ENCODE measurements at regions not wholly inside any gene's neighbourhood (a gene's known extent, or its start where the extent isn't known, plus 50 kb on each side); places are given as distances from the start of the nearest gene placed in this dataset.
"Not testable (repeated sequence)": the region's sequence is repeated elsewhere in the genome, so short reads cannot be mapped to it uniquely, and the experiment has no call there.

DNA sequence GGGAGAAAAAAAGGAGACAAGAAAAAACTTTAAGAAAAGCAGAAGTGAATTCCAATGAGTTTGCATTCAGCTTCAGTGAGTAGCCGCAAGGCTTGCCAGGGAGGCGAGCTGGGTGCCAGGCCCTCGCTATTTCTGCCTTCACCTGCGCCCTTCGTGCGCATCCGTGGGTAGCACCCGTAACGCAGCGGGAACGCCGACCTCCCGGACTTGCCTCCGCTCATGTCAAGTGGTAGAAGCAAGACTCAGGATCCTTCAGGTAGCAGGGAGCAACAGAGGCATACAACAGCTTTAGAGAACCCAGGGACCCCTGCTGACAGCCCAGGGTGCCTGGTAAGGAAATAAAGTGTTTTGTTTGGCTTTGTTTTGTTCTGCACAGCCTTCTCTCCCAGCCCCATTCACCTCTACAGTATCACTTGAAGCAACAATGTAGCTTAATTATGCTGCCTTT lies 140.0 kb upstream of the BCOR start:
- no peaks in the 10 kb centered on the region for H3K4me1 ChIP-seq
- DNase-seq: no peak
- no peaks in the 10 kb centered on the region for H3K9me3 ChIP-seq
- TF ChIP-seq, protein P1, sequence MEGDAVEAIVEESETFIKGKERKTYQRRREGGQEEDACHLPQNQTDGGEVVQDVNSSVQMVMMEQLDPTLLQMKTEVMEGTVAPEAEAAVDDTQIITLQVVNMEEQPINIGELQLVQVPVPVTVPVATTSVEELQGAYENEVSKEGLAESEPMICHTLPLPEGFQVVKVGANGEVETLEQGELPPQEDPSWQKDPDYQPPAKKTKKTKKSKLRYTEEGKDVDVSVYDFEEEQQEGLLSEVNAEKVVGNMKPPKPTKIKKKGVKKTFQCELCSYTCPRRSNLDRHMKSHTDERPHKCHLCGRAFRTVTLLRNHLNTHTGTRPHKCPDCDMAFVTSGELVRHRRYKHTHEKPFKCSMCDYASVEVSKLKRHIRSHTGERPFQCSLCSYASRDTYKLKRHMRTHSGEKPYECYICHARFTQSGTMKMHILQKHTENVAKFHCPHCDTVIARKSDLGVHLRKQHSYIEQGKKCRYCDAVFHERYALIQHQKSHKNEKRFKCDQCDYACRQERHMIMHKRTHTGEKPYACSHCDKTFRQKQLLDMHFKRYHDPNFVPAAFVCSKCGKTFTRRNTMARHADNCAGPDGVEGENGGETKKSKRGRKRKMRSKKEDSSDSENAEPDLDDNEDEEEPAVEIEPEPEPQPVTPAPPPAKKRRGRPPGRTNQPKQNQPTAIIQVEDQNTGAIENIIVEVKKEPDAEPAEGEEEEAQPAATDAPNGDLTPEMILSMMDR (IDR thresholded peaks at IDR 0.05): no peak
- H3K9ac ChIP-seq (ENCODE audit: low read depth in 2 of 2, low read length in 2 of 2): no peak overlapping the region
- H3K4me3 ChIP-seq: no peak overlapping the region
- intact Hi-C loops (cut with DNase I): no loop called here
- H3K27me3 ChIP-seq: no peaks in the 10 kb centered on the region
- no peak overlapping the region for H3K27ac ChIP-seq
- H3K36me3 ChIP-seq: no peaks in the 10 kb centered on the region

DNA sequence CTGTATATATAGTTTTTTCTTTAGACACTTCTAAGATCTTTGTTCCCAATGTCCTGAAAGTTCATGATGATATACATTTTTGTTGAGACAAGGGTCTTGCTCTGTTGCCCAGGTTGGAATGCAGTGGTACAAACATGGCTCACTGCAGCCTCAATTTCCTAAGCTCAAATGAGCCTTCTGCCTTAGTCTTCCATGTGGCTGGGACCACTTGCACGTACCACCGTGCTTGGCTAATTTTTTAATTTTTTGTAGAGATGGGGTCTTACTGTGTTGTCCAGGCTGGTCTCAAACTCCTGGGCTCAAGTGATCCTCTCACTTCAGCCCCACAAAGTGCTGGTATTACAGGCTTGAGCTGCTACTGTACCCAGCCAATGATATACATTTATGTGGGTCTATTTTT lies 132.9 kb upstream of the BCOR start:
- DNase-seq: no peak
- Histone ChIP-seq H3K4me1 (no peaks in the 10 kb centered on the region), H3K36me3 (no peaks in the 10 kb centered on the region), H3K4me3 (no peak overlapping the region), H3K9me3 (no peaks in the 10 kb centered on the region), H3K27me3 (no peaks in the 10 kb centered on the region), H3K27ac (no peak overlapping the region), H3K9ac (ENCODE audit: low read depth in 2 of 2, low read length in 2 of 2) (no peak overlapping the region)
- intact Hi-C loops (cut with DNase I): no loop called here
- TF ChIP-seq, protein P1 (IDR thresholded peaks at IDR 0.05): no peak

DNA sequence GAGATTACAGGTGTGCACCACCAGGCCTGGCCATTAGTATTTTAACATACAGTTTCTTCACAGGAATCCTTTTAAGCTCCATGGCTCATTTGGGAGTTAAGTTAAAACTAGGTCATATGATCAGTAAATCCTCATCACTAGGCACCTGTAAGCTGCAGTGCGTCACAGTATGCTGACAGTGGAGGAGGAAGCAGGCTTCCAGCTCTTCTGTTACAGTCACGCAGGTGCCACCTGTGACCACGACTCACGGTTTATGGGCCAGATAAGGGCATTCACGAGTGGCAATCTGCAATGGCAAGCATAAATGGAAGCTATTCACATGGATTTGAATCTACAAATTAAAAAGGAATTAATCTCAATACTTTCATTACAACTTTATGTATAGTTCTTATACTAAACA lies 129.4 kb upstream of the BCOR start:
- Histone ChIP-seq H3K9ac (ENCODE audit: low read depth in 2 of 2, low read length in 2 of 2) (no peak overlapping the region), H3K9me3 (no peaks in the 10 kb centered on the region), H3K36me3 (no peaks in the 10 kb centered on the region), H3K4me1 (no peaks in the 10 kb centered on the region), H3K27me3 (no peaks in the 10 kb centered on the region), H3K4me3 (no peak overlapping the region), H3K27ac (no peak overlapping the region)
- intact Hi-C loops (cut with DNase I): no loop called here
- no peak for DNase-seq
- TF ChIP-seq, protein P1 (IDR thresholded peaks at IDR 0.05): no peak

- TF ChIP-seq, protein P1 (IDR thresholded peaks at IDR 0.05): no peak
- Histone ChIP-seq H3K9me3 (no peaks in the 10 kb centered on the region), H3K27me3 (no peaks in the 10 kb centered on the region), H3K4me3 (no peak overlapping the region), H3K27ac (no peak overlapping the region), H3K9ac (ENCODE audit: low read depth in 2 of 2, low read length in 2 of 2) (no peak overlapping the region), H3K36me3 (no peaks in the 10 kb centered on the region), H3K4me1 (no peaks in the 10 kb centered on the region)
- intact Hi-C loops (cut with DNase I): no loop called here
- no peak for DNase-seq
Observed at GRCh38 chrX:40224658-40225057, 126.9 kb upstream of the BCOR start.

GRCh38 chrX:40222612-40223011 lies 124.9 kb upstream of the BCOR start:
- DNase-seq; H3K9me3 ChIP-seq; H3K4me3 ChIP-seq; H3K4me1 ChIP-seq; H3K36me3 ChIP-seq; H3K9ac ChIP-seq (ENCODE audit: low read depth in 2 of 2, low read length in 2 of 2); intact Hi-C loops (cut with DNase I); H3K27me3 ChIP-seq; H3K27ac ChIP-seq: not testable (repeated sequence)

GRCh38 chrX:40213092-40213491 lies 115.3 kb upstream of the BCOR start:
- Histone ChIP-seq H3K36me3 (no peaks in the 10 kb centered on the region), H3K4me3 (no peak overlapping the region), H3K4me1 (no peaks in the 10 kb centered on the region), H3K27ac (no peak overlapping the region), H3K27me3 (no peaks in the 10 kb centered on the region), H3K9ac (ENCODE audit: low read depth in 2 of 2, low read length in 2 of 2) (no peak overlapping the region), H3K9me3 (no peaks in the 10 kb centered on the region)
- no peak for DNase-seq
- intact Hi-C loops (cut with DNase I): no loop called here
- TF ChIP-seq, protein P1 (IDR thresholded peaks at IDR 0.05): no peak
